ENCODE measurements at regions not wholly inside any gene's neighbourhood (a gene's known extent, or its start where the extent isn't known, plus 50 kb on each side); places are given as distances from the start of the nearest gene placed in this dataset.

DNA sequence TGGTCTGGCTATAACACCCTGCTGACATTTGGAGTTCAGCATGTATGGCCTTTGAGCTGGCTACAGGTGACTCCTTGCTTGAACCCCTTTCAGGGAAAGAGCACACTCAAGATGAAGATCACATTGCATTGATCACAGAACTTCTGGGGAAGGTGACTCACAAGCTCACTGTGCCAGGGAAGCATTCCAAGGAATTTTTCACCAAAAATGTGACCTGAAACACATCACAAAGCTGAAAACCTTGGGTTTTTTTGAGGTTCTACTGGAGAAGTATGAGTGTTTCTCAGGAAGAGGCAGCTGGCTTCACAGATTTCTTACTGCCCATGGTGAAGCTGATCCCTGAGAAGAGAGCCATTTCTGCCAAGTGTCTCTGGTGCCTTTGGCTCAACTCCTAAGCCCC lies 879.0 kb downstream of the CBLN2 start:
- TF ChIP-seq, protein P1, sequence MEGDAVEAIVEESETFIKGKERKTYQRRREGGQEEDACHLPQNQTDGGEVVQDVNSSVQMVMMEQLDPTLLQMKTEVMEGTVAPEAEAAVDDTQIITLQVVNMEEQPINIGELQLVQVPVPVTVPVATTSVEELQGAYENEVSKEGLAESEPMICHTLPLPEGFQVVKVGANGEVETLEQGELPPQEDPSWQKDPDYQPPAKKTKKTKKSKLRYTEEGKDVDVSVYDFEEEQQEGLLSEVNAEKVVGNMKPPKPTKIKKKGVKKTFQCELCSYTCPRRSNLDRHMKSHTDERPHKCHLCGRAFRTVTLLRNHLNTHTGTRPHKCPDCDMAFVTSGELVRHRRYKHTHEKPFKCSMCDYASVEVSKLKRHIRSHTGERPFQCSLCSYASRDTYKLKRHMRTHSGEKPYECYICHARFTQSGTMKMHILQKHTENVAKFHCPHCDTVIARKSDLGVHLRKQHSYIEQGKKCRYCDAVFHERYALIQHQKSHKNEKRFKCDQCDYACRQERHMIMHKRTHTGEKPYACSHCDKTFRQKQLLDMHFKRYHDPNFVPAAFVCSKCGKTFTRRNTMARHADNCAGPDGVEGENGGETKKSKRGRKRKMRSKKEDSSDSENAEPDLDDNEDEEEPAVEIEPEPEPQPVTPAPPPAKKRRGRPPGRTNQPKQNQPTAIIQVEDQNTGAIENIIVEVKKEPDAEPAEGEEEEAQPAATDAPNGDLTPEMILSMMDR (IDR thresholded peaks at IDR 0.05): no peak
- no peak for TF ChIP-seq POLR2A (IDR thresholded peaks at IDR 0.05)
